H9 (cell line): ENCODE measurements at regions not wholly inside any gene's neighbourhood (a gene's known extent, or its start where the extent isn't known, plus 50 kb on each side); places are given as distances from the start of the nearest gene placed in this dataset.

ENCODE experiments used
- DNase-seq: peaks from one replicate; pipeline ENCODE4 v3.0.0-alpha.2; 2017
- H2AFZ ChIP-seq: one replicate; pipeline ENCODE4 v1.6.1; 2013; ENCODE audit warnings: mild to moderate bottlenecking, low read length, control low read depth, moderate library complexity
- H2AK5ac ChIP-seq: 2 replicates; pipeline ENCODE4 v1.6.1; 2013; ENCODE audit warnings: low read length, control low read depth, mixed read lengths; ENCODE audit not compliant: insufficient read length
- H2BK120ac ChIP-seq: one replicate; pipeline ENCODE4 v1.6.1; 2013; ENCODE audit warnings: low read depth, mild to moderate bottlenecking, low read length, control low read depth, inconsistent platforms; ENCODE audit not compliant: poor library complexity, severe bottlenecking
- H2BK12ac ChIP-seq: 2 replicates; pipeline ENCODE4 v1.6.1; 2013; ENCODE audit warnings: low read length, control low read depth, mixed read lengths, low read depth; ENCODE audit not compliant: insufficient read length
- H2BK15ac ChIP-seq: 2 replicates; pipeline ENCODE4 v1.6.1; 2013; ENCODE audit warnings: low read depth, low read length, control low read depth
- H2BK20ac ChIP-seq: one replicate; pipeline ENCODE4 v1.6.1; 2013; ENCODE audit warnings: low read depth, mild to moderate bottlenecking, low read length, control low read depth, inconsistent platforms; ENCODE audit not compliant: poor library complexity, severe bottlenecking
- H2BK5ac ChIP-seq: 2 replicates; pipeline ENCODE4 v1.6.1; 2013; ENCODE audit warnings: low read length, control low read depth, mixed read lengths; ENCODE audit not compliant: insufficient read length
- H3K14ac ChIP-seq: 2 replicates; pipeline ENCODE4 v1.6.1; 2013; ENCODE audit warnings: low read length, control low read depth; ENCODE audit not compliant: insufficient read depth
- H3K18ac ChIP-seq: 2 replicates; pipeline ENCODE4 v1.6.1; 2013; ENCODE audit warnings: low read depth, mild to moderate bottlenecking, mixed read lengths, low read length, control low read depth; ENCODE audit not compliant: insufficient read length
- H3K23ac ChIP-seq: 2 replicates; pipeline ENCODE4 v1.6.1; 2013; ENCODE audit warnings: low read length, control low read depth, mixed read lengths, low read depth; ENCODE audit not compliant: insufficient read length
- H3K23me2 ChIP-seq: 2 replicates; pipeline ENCODE4 v1.6.1; 2013; ENCODE audit warnings: low read depth, mild to moderate bottlenecking, mixed read lengths, low read length, control low read depth; ENCODE audit not compliant: insufficient read length, poor library complexity, severe bottlenecking
- H3K27ac ChIP-seq: 2 replicates; pipeline ENCODE4 v1.5.1; 2013; ENCODE audit warnings: low read length, control low read depth, mixed read lengths, low read depth; ENCODE audit not compliant: insufficient read length
- H3K27me3 ChIP-seq: 2 replicates; pipeline ENCODE4 v1.6.1; 2013; ENCODE audit warnings: low read length, control low read depth, inconsistent platforms; ENCODE audit not compliant: insufficient read depth
- H3K4ac ChIP-seq: 2 replicates; pipeline ENCODE4 v1.6.1; 2013; ENCODE audit warnings: low read depth, mild to moderate bottlenecking, control low read depth, inconsistent platforms, low read length, moderate library complexity
- H3K4me1 ChIP-seq: 2 replicates; pipeline ENCODE4 v1.6.1; 2013; ENCODE audit warnings: low read length, control low read depth, inconsistent platforms; ENCODE audit not compliant: insufficient read depth
- H3K4me2 ChIP-seq: 2 replicates; pipeline ENCODE4 v1.6.1; 2013; ENCODE audit warnings: low read length, control low read depth, mixed read lengths; ENCODE audit not compliant: insufficient read length, insufficient read depth
- H3K56ac ChIP-seq: 2 replicates; pipeline ENCODE4 v1.6.1; 2013; ENCODE audit warnings: low read depth, mild to moderate bottlenecking, mixed read lengths, low read length, control low read depth; ENCODE audit not compliant: insufficient read length
- H3K79me1 ChIP-seq: 2 replicates; pipeline ENCODE4 v1.6.1; 2013; ENCODE audit warnings: low read depth, mild to moderate bottlenecking, moderate library complexity, low read length, control low read depth, inconsistent platforms; ENCODE audit not compliant: insufficient read depth, poor library complexity, severe bottlenecking
- H3K79me2 ChIP-seq: 2 replicates; pipeline ENCODE4 v1.6.1; 2013; ENCODE audit warnings: low read length, control low read depth, inconsistent platforms; ENCODE audit not compliant: insufficient read depth
- H3K9ac ChIP-seq: 2 replicates; pipeline ENCODE4 v1.6.1; 2013; ENCODE audit warnings: low read length, control low read depth, mixed read lengths; ENCODE audit not compliant: insufficient read length; ENCODE audit errors: extremely low read depth
- H3K9me3 ChIP-seq: one replicate; pipeline ENCODE4 v1.6.1; 2013; ENCODE audit warnings: low read depth, low read length, inconsistent platforms; ENCODE audit not compliant: control insufficient read depth
- H3T11ph ChIP-seq: one replicate; pipeline ENCODE4 v1.6.1; 2013; ENCODE audit warnings: mild to moderate bottlenecking, low read length, control low read depth, inconsistent platforms
- H4K20me1 ChIP-seq: one replicate; pipeline ENCODE4 v1.6.1; 2013; ENCODE audit not compliant: control insufficient read depth, insufficient read length, insufficient read depth
- H4K5ac ChIP-seq: 2 replicates; pipeline ENCODE4 v1.6.1; 2013; ENCODE audit warnings: low read depth, mild to moderate bottlenecking, mixed read lengths, low read length, control low read depth; ENCODE audit not compliant: insufficient read length
- H4K8ac ChIP-seq: replicated peaks from 2 replicates; pipeline ENCODE4 v1.6.1; 2013; ENCODE audit warnings: low read length, control low read depth, mixed read lengths, low read depth; ENCODE audit not compliant: insufficient read length
- H4K91ac ChIP-seq: 2 replicates; pipeline ENCODE4 v1.6.1; 2013; ENCODE audit warnings: low read depth, mild to moderate bottlenecking, moderate library complexity, mixed read lengths, low read length, control low read depth; ENCODE audit not compliant: insufficient read length
- H3K27ac Mint-ChIP-seq, 3 experiments: 2 replicates in 2 of 3; 3 replicates in 1 of 3; pipeline ENCODE4 v1.8.0; 2020 to 2021; ENCODE audit warnings: mixed read lengths in 3 of 3, mild to moderate bottlenecking in 1 of 3, moderate library complexity in 1 of 3
- H3K27me3 Mint-ChIP-seq: 2 replicates; pipeline ENCODE4 v1.8.0; 2021; ENCODE audit warnings: low read depth, mild to moderate bottlenecking, moderate library complexity, mixed read lengths
- H3K36me3 Mint-ChIP-seq, 3 experiments: 2 replicates in 2 of 3; 3 replicates in 1 of 3; pipeline ENCODE4 v1.8.0; 2020 to 2021; ENCODE audit warnings: low read depth in 3 of 3, mixed read lengths in 3 of 3; ENCODE audit not compliant: insufficient read depth in 1 of 3
- H3K4me1 Mint-ChIP-seq, 2 experiments: 2 replicates each; pipeline ENCODE4 v1.8.0; 2020; ENCODE audit warnings: mixed read lengths in 2 of 2
- H3K4me3 Mint-ChIP-seq, 2 experiments: 2 replicates in 1 of 2; 3 replicates in 1 of 2; pipeline ENCODE4 v1.8.0; 2020 to 2021; ENCODE audit warnings: mild to moderate bottlenecking in 2 of 2, mixed read lengths in 2 of 2, moderate library complexity in 1 of 2
- H3K9me3 Mint-ChIP-seq, 2 experiments: 2 replicates in 1 of 2; 3 replicates in 1 of 2; pipeline ENCODE4 v1.8.0; 2020; ENCODE audit warnings: mild to moderate bottlenecking in 2 of 2, mixed read lengths in 2 of 2, moderate library complexity in 1 of 2
- CTCF ChIP-seq: fragments of 200-600 bp; sonication (generic); conservative IDR thresholded peaks from 3 replicates; pipeline ENCODE4 v1.8.0; 2021; ENCODE audit warnings: antibody characterized with exemption, mild to moderate bottlenecking
- WGBS: extraction: QIAGEN DNeasy Blood & Tissue Kit; methylation state at CpG from one replicate; pipeline ENCODE4 v1.1.7; 2013; ENCODE audit warnings: missing lambda C conversion rate, low lambda C conversion rate, mixed read lengths; ENCODE audit not compliant: insufficient read length; ENCODE audit errors: extremely low coverage; 5-methylcytosine and 5-hydroxymethylcytosine counted together

- H3K9me3 Mint-ChIP-seq: no peaks in the 10 kb centered on the region
- no peak overlapping the region for H3K4me2 ChIP-seq
Observed at GRCh38 chr6:20269181-20269580, 56.9 kb upstream of the MBOAT1 start.

More at GRCh38 chr6:20269181-20269580, 56.9 kb upstream of the MBOAT1 start:
- no peak overlapping the region for H3K14ac ChIP-seq
- H2AK5ac ChIP-seq: no peak overlapping the region
- H3K27me3 Mint-ChIP-seq: no peaks in the 10 kb centered on the region
- H3K79me1 ChIP-seq: no peaks in the 10 kb centered on the region
- no peaks in the 10 kb centered on the region for H4K20me1 ChIP-seq
- H3K27me3 ChIP-seq: no peaks in the 10 kb centered on the region
- 0 out of 4 replicates have a peak, but pooled peaks cover 0 to 6% of the 10 kb centered on the region in 2 experiments for H3K4me1 Mint-ChIP-seq
- H3K56ac ChIP-seq: no peak overlapping the region
- no peak overlapping the region for H3T11ph ChIP-seq
- no peak overlapping the region for H3K4ac ChIP-seq
- H3K36me3 Mint-ChIP-seq: no peaks in the 10 kb centered on the region; a peak in 1 of 7 replicates
- no peak overlapping the region for H3K27ac Mint-ChIP-seq
- no peaks in the 10 kb centered on the region for H3K23me2 ChIP-seq
- H2BK120ac ChIP-seq: no peak overlapping the region
- DNase-seq: no peak
- H3K18ac ChIP-seq: no peak overlapping the region
- H2BK5ac ChIP-seq: no peak overlapping the region
- no peak overlapping the region for H3K27ac ChIP-seq
- no peak overlapping the region for H2BK15ac ChIP-seq
- no peak overlapping the region for H4K5ac ChIP-seq
- H3K4me3 Mint-ChIP-seq: no peak overlapping the region
- no peaks in the 10 kb centered on the region for H3K9me3 ChIP-seq
- TF ChIP-seq CTCF: no peak
- no peaks in the 10 kb centered on the region for H3K79me2 ChIP-seq
- no peak overlapping the region for H2AFZ ChIP-seq
- WGBS: no CpG with 5 or more reads among the region's 2 CpGs
- no peaks in the 10 kb centered on the region for H3K4me1 ChIP-seq
- no peak overlapping the region for H2BK20ac ChIP-seq
- no peak overlapping the region for H4K8ac ChIP-seq
- no peak overlapping the region for H3K9ac ChIP-seq
- H3K23ac ChIP-seq: no peak overlapping the region
- no peak overlapping the region for H4K91ac ChIP-seq
- H2BK12ac ChIP-seq: no peak overlapping the region
